ENCODE measurements at regions not wholly inside any gene's neighbourhood (a gene's known extent, or its start where the extent isn't known, plus 50 kb on each side); places are given as distances from the start of the nearest gene placed in this dataset.

DNA sequence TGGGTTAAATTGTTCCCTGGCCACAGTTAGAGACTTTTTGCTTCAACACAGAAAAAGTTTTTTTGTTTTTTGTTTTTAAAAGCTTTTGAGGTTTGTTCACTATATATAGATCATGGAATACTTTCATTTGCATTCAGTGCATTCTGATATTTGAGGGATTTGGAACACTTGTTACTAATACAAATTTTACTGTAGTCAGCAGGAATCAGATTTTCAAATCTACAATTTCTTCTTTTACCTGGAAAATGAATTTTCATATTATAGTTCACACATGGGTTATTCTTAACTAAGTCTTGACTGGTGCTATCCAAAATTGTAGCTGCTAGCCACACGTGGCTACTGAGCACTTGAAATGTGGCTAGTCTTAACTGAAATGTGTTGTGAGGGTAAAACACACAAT lies 142.0 kb downstream of the RMI1 start:
- Histone ChIP-seq H4K20me1 (ENCODE audit: insufficient read depth) (no peaks in the 10 kb centered on the region), H2AFZ (ENCODE audit: low read depth, low read length, poor library complexity, severe bottlenecking) (no peak overlapping the region), H3K9me2 (ENCODE audit: insufficient read depth) (no peaks in the 10 kb centered on the region), H3K36me3 (ENCODE audit: control insufficient read depth in 1 of 2, insufficient read depth in 2 of 2, low read length in 2 of 2) (no peaks in the 10 kb centered on the region), H3K27ac (ENCODE audit: low read depth, low read length) (no peak overlapping the region), H3K9ac (ENCODE audit: low read length) (no peak overlapping the region), H3K4me2 (ENCODE audit: low read length) (no peak overlapping the region), H3K9me3 (ENCODE audit: control insufficient read depth in 1 of 2, insufficient read depth in 1 of 2, low read depth in 1 of 2, low read length in 2 of 2) (no peaks in the 10 kb centered on the region), H3K27me3 (ENCODE audit: insufficient read depth, low read length) (no peaks in the 10 kb centered on the region), H3K4me3 (replicated peaks in 1 of 2; ENCODE audit: low read depth in 1 of 2, low read length in 2 of 2) (no peak overlapping the region), H3K79me2 (ENCODE audit: insufficient read depth, low read length) (no peaks in the 10 kb centered on the region), H3K4me1 (ENCODE audit: control insufficient read depth in 1 of 2, insufficient read depth in 2 of 2, low read length in 2 of 2) (no peaks in the 10 kb centered on the region)
- TF ChIP-seq, protein P1, sequence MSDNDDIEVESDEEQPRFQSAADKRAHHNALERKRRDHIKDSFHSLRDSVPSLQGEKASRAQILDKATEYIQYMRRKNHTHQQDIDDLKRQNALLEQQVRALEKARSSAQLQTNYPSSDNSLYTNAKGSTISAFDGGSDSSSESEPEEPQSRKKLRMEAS (IDR thresholded peaks at IDR 0.05), result no peak
- TF ChIP-seq, protein P2, sequence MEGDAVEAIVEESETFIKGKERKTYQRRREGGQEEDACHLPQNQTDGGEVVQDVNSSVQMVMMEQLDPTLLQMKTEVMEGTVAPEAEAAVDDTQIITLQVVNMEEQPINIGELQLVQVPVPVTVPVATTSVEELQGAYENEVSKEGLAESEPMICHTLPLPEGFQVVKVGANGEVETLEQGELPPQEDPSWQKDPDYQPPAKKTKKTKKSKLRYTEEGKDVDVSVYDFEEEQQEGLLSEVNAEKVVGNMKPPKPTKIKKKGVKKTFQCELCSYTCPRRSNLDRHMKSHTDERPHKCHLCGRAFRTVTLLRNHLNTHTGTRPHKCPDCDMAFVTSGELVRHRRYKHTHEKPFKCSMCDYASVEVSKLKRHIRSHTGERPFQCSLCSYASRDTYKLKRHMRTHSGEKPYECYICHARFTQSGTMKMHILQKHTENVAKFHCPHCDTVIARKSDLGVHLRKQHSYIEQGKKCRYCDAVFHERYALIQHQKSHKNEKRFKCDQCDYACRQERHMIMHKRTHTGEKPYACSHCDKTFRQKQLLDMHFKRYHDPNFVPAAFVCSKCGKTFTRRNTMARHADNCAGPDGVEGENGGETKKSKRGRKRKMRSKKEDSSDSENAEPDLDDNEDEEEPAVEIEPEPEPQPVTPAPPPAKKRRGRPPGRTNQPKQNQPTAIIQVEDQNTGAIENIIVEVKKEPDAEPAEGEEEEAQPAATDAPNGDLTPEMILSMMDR (IDR thresholded peaks at IDR 0.05 in 2 of 3, conservative IDR thresholded peaks at IDR 0.05 in 1 of 3; ENCODE audit: borderline replicate concordance in 1 of 3, insufficient read depth in 1 of 3, low read depth in 2 of 3, low read length in 2 of 3), result no peak
- TF ChIP-seq ZFX (IDR thresholded peaks at IDR 0.05), result no peak
- no peak for TF ChIP-seq SP1 (IDR thresholded peaks at IDR 0.05; ENCODE audit: low read depth)
- TF ChIP-seq ELF1 (IDR thresholded peaks at IDR 0.05; ENCODE audit: borderline replicate concordance, low read depth), result no peak
- no peak for TF ChIP-seq JUND (IDR thresholded peaks at IDR 0.05)
- no peak for TF ChIP-seq POLR2A (IDR thresholded peaks at IDR 0.05; ENCODE audit: borderline replicate concordance, extremely low read depth, insufficient read depth, insufficient read length)
- TF ChIP-seq SRF (IDR thresholded peaks at IDR 0.05; ENCODE audit: low read depth), result no peak
- TF ChIP-seq YY1 (IDR thresholded peaks at IDR 0.05; ENCODE audit: extremely low read depth, insufficient replicate concordance, low read depth, low read length), result no peak
- TF ChIP-seq EZH2phosphoT487 (IDR thresholded peaks at IDR 0.05; ENCODE audit: borderline replicate concordance), result no peak
- no peak for TF ChIP-seq TCF7L2 (IDR thresholded peaks at IDR 0.05; ENCODE audit: borderline replicate concordance, extremely low read depth, insufficient read depth, insufficient read length)
- no peak for TF ChIP-seq RAD21 (IDR thresholded peaks at IDR 0.05; ENCODE audit: low read depth)
- intact Hi-C loops (cut with micrococcal nuclease), result no loop called here
- RAD21 ChIA-PET (ENCODE audit: low non-redundant PET in 1 of 2, low total read pairs in 2 of 2, uncharacterized antibody in 2 of 2, unreplicated experiment in 2 of 2), result no interaction called here
- no peak for DNase-seq (ENCODE audit: low read depth, low spot score)
- CTCF ChIA-PET, result no interaction called here
- POLR2A ChIA-PET, result no interaction called here
- no TSS peak for BruUV-seq (replicated peaks)
- no peak for ATAC-seq

All from HCT116 (cell line).